Upper lobe of left lung (tissue), 6 donors: ENCODE measurements at regions not wholly inside any gene's neighbourhood (a gene's known extent, or its start where the extent isn't known, plus 50 kb on each side); places are given as distances from the start of the nearest gene placed in this dataset.

Experiments used
- ATAC-seq, 2 donors: fragments of 200-7000 bp; cut with Tn5 transposase; one replicate each; pipeline ENCODE4 v1.9.1; 2022; ENCODE audit warnings: mild to moderate bottlenecking in 2 of 2, moderate library complexity in 2 of 2; ENCODE audit not compliant: low FRiP score in 2 of 2
- DNase-seq, 2 donors: peaks; one replicate each; pipeline ENCODE4 v3.0.0-alpha.2; 2019 to 2020
- H3K27ac ChIP-seq, 4 donors: fragments of 200-600 bp; sonication (generic); one replicate each; pipeline ENCODE4 v1.5.1; 2016 to 2019
- H3K27me3 ChIP-seq, 4 donors: fragments of 200-600 bp; sonication (generic); one replicate each; pipeline ENCODE4 v1.5.1; 2017 to 2019
- H3K36me3 ChIP-seq, 4 donors: fragments of 200-600 bp; sonication (generic); one replicate each; pipeline ENCODE4 v1.5.1; 2016 to 2019
- H3K4me1 ChIP-seq, 4 donors: fragments of 200-600 bp; sonication (generic); one replicate each; pipeline ENCODE4 v1.5.1; 2018 to 2019
- H3K4me3 ChIP-seq, 4 donors: fragments of 200-600 bp; sonication (generic); one replicate each; pipeline ENCODE4 v1.5.1; 2017 to 2019; ENCODE audit warnings: mild to moderate bottlenecking in 2 of 4, moderate library complexity in 1 of 4
- H3K9me3 ChIP-seq, 4 donors: fragments of 200-600 bp; sonication (generic); one replicate each; pipeline ENCODE4 v1.5.1; 2018 to 2019
- EP300 ChIP-seq, 4 donors: sonication (generic); formaldehyde crosslinking; IDR thresholded peaks; one replicate each; pipeline ENCODE4 v1.5.1; 2017; ENCODE audit warnings: antibody characterized with exemption in 4 of 4, control low read depth in 2 of 4
- POLR2A ChIP-seq, 4 donors: fragments of 450-650 bp; IDR thresholded peaks; one replicate each; pipeline ENCODE4 v1.5.1; 2016 to 2017; ENCODE audit warnings: antibody characterized with exemption in 4 of 4, mild to moderate bottlenecking in 2 of 4
- POLR2AphosphoS5 ChIP-seq, 2 donors: sonication (generic); formaldehyde crosslinking; IDR thresholded peaks; one replicate each; pipeline ENCODE4 v1.5.1; 2017; ENCODE audit warnings: antibody characterized with exemption in 2 of 2
- WGBS, 2 donors: methylation state at CpG; one replicate each; pipeline ENCODE4 v1.1.5; 2017 to 2018; 5-methylcytosine and 5-hydroxymethylcytosine counted together
- TF ChIP-seq, protein P1 (sequence below), 6 experiments: fragments of 450-650 bp in 4 of 6; fragments of 200-600 bp in 2 of 6; sonication (generic) in 2 of 6; IDR thresholded peaks; one replicate each; pipeline ENCODE4 v1.5.1; 2016 to 2019; ENCODE audit warnings: antibody characterized with exemption in 6 of 6
- donor health status: DM: no; HTN: no; CAD: no; lungs with moderate emphysema.
- donor health status: DM: no; HTN: yes; CAD: no; lungs with severe emphysema.

DNA sequence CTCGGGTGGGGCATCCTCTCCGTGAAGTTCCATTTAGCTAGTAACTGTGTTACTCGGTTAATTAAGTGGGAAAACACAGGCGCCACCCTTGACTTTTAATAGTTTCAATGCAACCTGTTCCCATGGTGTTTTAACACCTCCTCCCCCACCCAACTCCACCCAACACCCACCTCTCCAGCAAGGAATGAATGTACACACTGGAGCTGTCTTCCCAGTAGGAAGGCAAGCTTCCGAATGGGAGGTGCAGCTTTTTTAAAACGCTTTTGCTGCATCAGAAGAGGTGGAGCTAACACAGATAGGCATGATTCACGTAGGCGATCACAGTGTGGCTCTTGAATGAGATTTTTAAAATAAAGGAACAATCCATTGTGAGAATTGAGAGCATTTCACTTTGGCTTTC is 73.8 kb upstream of the AGAP1 start:
- WGBS, 2 donors = 79 to 85% methylated on average over 8 of the region's 8 CpGs

DNA sequence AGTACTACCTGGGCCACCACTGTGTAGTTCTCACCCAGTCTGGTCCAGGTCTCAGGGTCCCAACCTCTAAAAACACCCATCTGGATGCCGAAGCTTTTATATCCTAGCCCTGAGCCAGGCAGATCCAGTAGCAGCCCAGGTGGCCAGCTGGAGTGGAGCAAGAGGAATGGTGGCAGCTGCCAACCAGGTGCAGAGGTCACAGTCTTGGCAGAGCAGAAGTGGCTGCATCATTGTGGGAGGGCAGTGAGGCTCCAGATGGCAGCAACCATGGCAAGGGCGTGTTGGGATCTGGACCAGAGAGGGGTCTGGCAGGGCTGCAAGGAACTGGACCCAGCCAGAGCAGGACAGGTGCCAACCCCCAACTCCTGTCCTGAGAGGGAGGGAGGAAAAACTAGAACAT is 72.2 kb upstream of the AGAP1 start:
- Histone ChIP-seq H3K4me3 (no peak overlapping the region), H3K9me3 (peaks cover 0 to 10% (median 1%) of the 10 kb centered on the region in 4 donors), H3K27me3 (no peaks in the 10 kb centered on the region), H3K4me1 (peaks cover 10 to 12% (median 10%) of the 10 kb centered on the region in 4 donors), H3K36me3 (no peaks in the 10 kb centered on the region), H3K27ac (no peak overlapping the region)
- DNase-seq (no peak), ATAC-seq (no peak)
- WGBS, 2 donors = 96 to 97% methylated on average over 2 of the region's 2 CpGs
- TF ChIP-seq, protein P1, sequence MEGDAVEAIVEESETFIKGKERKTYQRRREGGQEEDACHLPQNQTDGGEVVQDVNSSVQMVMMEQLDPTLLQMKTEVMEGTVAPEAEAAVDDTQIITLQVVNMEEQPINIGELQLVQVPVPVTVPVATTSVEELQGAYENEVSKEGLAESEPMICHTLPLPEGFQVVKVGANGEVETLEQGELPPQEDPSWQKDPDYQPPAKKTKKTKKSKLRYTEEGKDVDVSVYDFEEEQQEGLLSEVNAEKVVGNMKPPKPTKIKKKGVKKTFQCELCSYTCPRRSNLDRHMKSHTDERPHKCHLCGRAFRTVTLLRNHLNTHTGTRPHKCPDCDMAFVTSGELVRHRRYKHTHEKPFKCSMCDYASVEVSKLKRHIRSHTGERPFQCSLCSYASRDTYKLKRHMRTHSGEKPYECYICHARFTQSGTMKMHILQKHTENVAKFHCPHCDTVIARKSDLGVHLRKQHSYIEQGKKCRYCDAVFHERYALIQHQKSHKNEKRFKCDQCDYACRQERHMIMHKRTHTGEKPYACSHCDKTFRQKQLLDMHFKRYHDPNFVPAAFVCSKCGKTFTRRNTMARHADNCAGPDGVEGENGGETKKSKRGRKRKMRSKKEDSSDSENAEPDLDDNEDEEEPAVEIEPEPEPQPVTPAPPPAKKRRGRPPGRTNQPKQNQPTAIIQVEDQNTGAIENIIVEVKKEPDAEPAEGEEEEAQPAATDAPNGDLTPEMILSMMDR (IDR thresholded peaks at IDR 0.05) = no peak
- TF ChIP-seq POLR2AphosphoS5 (IDR thresholded peaks at IDR 0.05) (no peak), POLR2A (IDR thresholded peaks at IDR 0.05) (no peak), EP300 (IDR thresholded peaks at IDR 0.05) (no peak)

More for the DNA sequence above, 73.8 kb upstream of the AGAP1 start:
- peaks cover 0 to 10% (median 1%) of the 10 kb centered on the region in 4 donors for H3K9me3 ChIP-seq
- ATAC-seq (no peak), DNase-seq (no peak)
- H3K27ac ChIP-seq = no peak overlapping the region
- no peak overlapping the region for H3K4me3 ChIP-seq
- H3K36me3 ChIP-seq = no peaks in the 10 kb centered on the region
- H3K4me1 ChIP-seq = peaks cover 11 to 16% (median 14%) of the 10 kb centered on the region in 4 donors
- TF ChIP-seq POLR2A (IDR thresholded peaks at IDR 0.05) = no peak
- TF ChIP-seq EP300 (IDR thresholded peaks at IDR 0.05) = no peak
- TF ChIP-seq, protein P1 (IDR thresholded peaks at IDR 0.05) = no peak
- no peak for TF ChIP-seq POLR2AphosphoS5 (IDR thresholded peaks at IDR 0.05)
- no peaks in the 10 kb centered on the region for H3K27me3 ChIP-seq

DNA sequence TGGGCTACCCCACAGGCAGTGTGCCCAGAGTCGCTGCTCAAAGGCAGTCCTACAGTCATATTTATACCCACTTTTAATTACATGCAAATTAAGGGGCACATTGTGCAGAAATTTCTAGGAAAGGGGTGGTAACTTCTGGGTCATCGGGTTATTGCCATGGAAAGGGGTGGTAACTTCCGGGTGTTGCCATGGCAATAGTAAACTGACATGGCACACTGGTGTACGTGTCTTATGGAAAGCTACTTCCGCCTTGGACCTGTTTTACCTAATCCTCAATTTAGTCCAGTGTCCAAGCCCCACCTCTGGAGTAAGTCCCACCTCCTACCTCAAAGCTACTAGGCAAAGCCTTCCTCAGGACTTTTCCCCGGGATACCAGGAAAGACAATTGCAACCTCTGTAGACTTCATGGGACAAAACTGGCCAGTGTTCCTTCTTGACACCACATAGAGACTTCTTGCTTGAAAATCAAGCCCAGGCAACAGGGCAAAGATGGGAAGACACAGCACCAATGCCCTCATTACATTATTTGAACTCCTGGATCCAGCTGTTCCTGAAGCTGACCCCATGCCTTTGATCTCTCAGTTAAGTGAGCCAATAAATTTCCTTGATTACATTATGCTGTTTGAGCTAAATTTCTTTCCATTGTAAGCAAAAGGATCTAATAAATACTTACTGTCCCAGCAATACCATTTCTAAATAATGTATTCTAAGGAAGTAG is 63.3 kb upstream of the AGAP1 start:
- no peaks in the 10 kb centered on the region for H3K9me3 ChIP-seq
- WGBS, 2 donors = 95 to 97% methylated on average over 6 of the region's 6 CpGs
- H3K27me3 ChIP-seq = no peaks in the 10 kb centered on the region
- DNase-seq = no peak
- TF ChIP-seq POLR2A (IDR thresholded peaks at IDR 0.05) (no peak), EP300 (IDR thresholded peaks at IDR 0.05) (no peak), POLR2AphosphoS5 (IDR thresholded peaks at IDR 0.05) (no peak)
- TF ChIP-seq, protein P1 (IDR thresholded peaks at IDR 0.05) = no peak
- no peak overlapping the region for H3K4me3 ChIP-seq
- no peak overlapping the region for H3K27ac ChIP-seq
- H3K36me3 ChIP-seq = no peaks in the 10 kb centered on the region
- H3K4me1 ChIP-seq = peaks cover 10 to 21% (median 13%) of the 10 kb centered on the region in 4 donors
- ATAC-seq = no peak

DNA sequence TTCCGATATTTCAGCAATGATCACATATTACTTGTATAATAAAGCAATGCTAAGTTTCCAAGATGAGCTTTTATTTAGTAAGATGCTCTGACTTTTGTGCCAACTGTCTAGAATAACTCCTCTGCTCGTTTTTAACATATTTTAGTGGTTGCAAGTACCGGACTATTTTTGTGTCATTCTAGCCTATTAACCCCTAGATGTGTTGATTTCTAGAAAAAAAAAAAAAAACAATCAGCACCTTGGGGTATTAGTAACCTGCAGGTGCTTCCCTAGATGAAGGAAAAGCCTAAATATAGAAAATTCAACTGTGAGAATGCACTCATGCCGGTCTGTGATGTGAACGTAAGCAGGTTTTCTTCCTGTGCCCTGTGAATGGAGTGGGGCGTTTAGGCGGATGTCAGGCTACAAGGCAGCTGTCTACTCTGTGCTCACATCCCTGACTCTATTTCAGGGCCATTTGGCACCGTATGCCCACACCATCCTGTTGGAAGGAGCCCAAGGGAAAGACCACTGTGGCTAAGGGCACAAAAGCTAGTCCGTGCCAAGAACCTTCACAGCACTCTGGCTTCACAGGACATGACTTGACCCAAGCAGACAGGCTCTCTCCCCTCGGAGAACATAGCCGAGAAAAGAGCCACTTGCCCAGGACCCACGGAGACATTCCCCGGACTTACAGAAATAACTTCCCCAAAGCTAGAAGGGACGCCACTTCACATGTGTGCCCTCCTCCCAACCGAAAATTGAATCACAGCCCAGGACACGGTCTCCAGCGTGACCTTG is 60.9 kb upstream of the AGAP1 start:
- Histone ChIP-seq H3K27me3 (no peaks in the 10 kb centered on the region), H3K9me3 (no peaks in the 10 kb centered on the region), H3K4me1 (peaks cover 10 to 21% (median 13%) of the 10 kb centered on the region in 4 donors), H3K36me3 (no peaks in the 10 kb centered on the region), H3K4me3 (no peak overlapping the region), H3K27ac (peak overlapping the region; percentile 46 to 84 (median 71))
- TF ChIP-seq EP300 (IDR thresholded peaks at IDR 0.05) (no peak), POLR2A (IDR thresholded peaks at IDR 0.05) (no peak), POLR2AphosphoS5 (IDR thresholded peaks at IDR 0.05) (peak in 1 of 2 donors; percentile 19)
- TF ChIP-seq, protein P1 (IDR thresholded peaks at IDR 0.05) = no peak
- ATAC-seq = peak; percentile 38 to 68
- DNase-seq = no peak
- 38 to 44% methylated on average over 12 to 17 of the region's 17 CpGs for WGBS, 2 donors
